H9 (cell line): ENCODE measurements at regions not wholly inside any gene's neighbourhood (a gene's known extent, or its start where the extent isn't known, plus 50 kb on each side); places are given as distances from the start of the nearest gene placed in this dataset.

Experiments used
- DNase-seq: peaks from one replicate; pipeline ENCODE4 v3.0.0-alpha.2; 2017
- H2AFZ ChIP-seq: one replicate; pipeline ENCODE4 v1.6.1; 2013; ENCODE audit warnings: mild to moderate bottlenecking, low read length, control low read depth, moderate library complexity
- H2AK5ac ChIP-seq: 2 replicates; pipeline ENCODE4 v1.6.1; 2013; ENCODE audit warnings: low read length, control low read depth, mixed read lengths; ENCODE audit not compliant: insufficient read length
- H2BK120ac ChIP-seq: one replicate; pipeline ENCODE4 v1.6.1; 2013; ENCODE audit warnings: low read depth, mild to moderate bottlenecking, low read length, control low read depth, inconsistent platforms; ENCODE audit not compliant: poor library complexity, severe bottlenecking
- H2BK12ac ChIP-seq: 2 replicates; pipeline ENCODE4 v1.6.1; 2013; ENCODE audit warnings: low read length, control low read depth, mixed read lengths, low read depth; ENCODE audit not compliant: insufficient read length
- H2BK15ac ChIP-seq: 2 replicates; pipeline ENCODE4 v1.6.1; 2013; ENCODE audit warnings: low read depth, low read length, control low read depth
- H2BK20ac ChIP-seq: one replicate; pipeline ENCODE4 v1.6.1; 2013; ENCODE audit warnings: low read depth, mild to moderate bottlenecking, low read length, control low read depth, inconsistent platforms; ENCODE audit not compliant: poor library complexity, severe bottlenecking
- H2BK5ac ChIP-seq: 2 replicates; pipeline ENCODE4 v1.6.1; 2013; ENCODE audit warnings: low read length, control low read depth, mixed read lengths; ENCODE audit not compliant: insufficient read length
- H3K14ac ChIP-seq: 2 replicates; pipeline ENCODE4 v1.6.1; 2013; ENCODE audit warnings: low read length, control low read depth; ENCODE audit not compliant: insufficient read depth
- H3K18ac ChIP-seq: 2 replicates; pipeline ENCODE4 v1.6.1; 2013; ENCODE audit warnings: low read depth, mild to moderate bottlenecking, mixed read lengths, low read length, control low read depth; ENCODE audit not compliant: insufficient read length
- H3K23ac ChIP-seq: 2 replicates; pipeline ENCODE4 v1.6.1; 2013; ENCODE audit warnings: low read length, control low read depth, mixed read lengths, low read depth; ENCODE audit not compliant: insufficient read length
- H3K23me2 ChIP-seq: 2 replicates; pipeline ENCODE4 v1.6.1; 2013; ENCODE audit warnings: low read depth, mild to moderate bottlenecking, mixed read lengths, low read length, control low read depth; ENCODE audit not compliant: insufficient read length, poor library complexity, severe bottlenecking
- H3K27ac ChIP-seq: 2 replicates; pipeline ENCODE4 v1.5.1; 2013; ENCODE audit warnings: low read length, control low read depth, mixed read lengths, low read depth; ENCODE audit not compliant: insufficient read length
- H3K27me3 ChIP-seq: 2 replicates; pipeline ENCODE4 v1.6.1; 2013; ENCODE audit warnings: low read length, control low read depth, inconsistent platforms; ENCODE audit not compliant: insufficient read depth
- H3K4ac ChIP-seq: 2 replicates; pipeline ENCODE4 v1.6.1; 2013; ENCODE audit warnings: low read depth, mild to moderate bottlenecking, control low read depth, inconsistent platforms, low read length, moderate library complexity
- H3K4me1 ChIP-seq: 2 replicates; pipeline ENCODE4 v1.6.1; 2013; ENCODE audit warnings: low read length, control low read depth, inconsistent platforms; ENCODE audit not compliant: insufficient read depth
- H3K4me2 ChIP-seq: 2 replicates; pipeline ENCODE4 v1.6.1; 2013; ENCODE audit warnings: low read length, control low read depth, mixed read lengths; ENCODE audit not compliant: insufficient read length, insufficient read depth
- H3K56ac ChIP-seq: 2 replicates; pipeline ENCODE4 v1.6.1; 2013; ENCODE audit warnings: low read depth, mild to moderate bottlenecking, mixed read lengths, low read length, control low read depth; ENCODE audit not compliant: insufficient read length
- H3K79me1 ChIP-seq: 2 replicates; pipeline ENCODE4 v1.6.1; 2013; ENCODE audit warnings: low read depth, mild to moderate bottlenecking, moderate library complexity, low read length, control low read depth, inconsistent platforms; ENCODE audit not compliant: insufficient read depth, poor library complexity, severe bottlenecking
- H3K79me2 ChIP-seq: 2 replicates; pipeline ENCODE4 v1.6.1; 2013; ENCODE audit warnings: low read length, control low read depth, inconsistent platforms; ENCODE audit not compliant: insufficient read depth
- H3K9ac ChIP-seq: 2 replicates; pipeline ENCODE4 v1.6.1; 2013; ENCODE audit warnings: low read length, control low read depth, mixed read lengths; ENCODE audit not compliant: insufficient read length; ENCODE audit errors: extremely low read depth
- H3K9me3 ChIP-seq: one replicate; pipeline ENCODE4 v1.6.1; 2013; ENCODE audit warnings: low read depth, low read length, inconsistent platforms; ENCODE audit not compliant: control insufficient read depth
- H3T11ph ChIP-seq: one replicate; pipeline ENCODE4 v1.6.1; 2013; ENCODE audit warnings: mild to moderate bottlenecking, low read length, control low read depth, inconsistent platforms
- H4K20me1 ChIP-seq: one replicate; pipeline ENCODE4 v1.6.1; 2013; ENCODE audit not compliant: control insufficient read depth, insufficient read length, insufficient read depth
- H4K5ac ChIP-seq: 2 replicates; pipeline ENCODE4 v1.6.1; 2013; ENCODE audit warnings: low read depth, mild to moderate bottlenecking, mixed read lengths, low read length, control low read depth; ENCODE audit not compliant: insufficient read length
- H4K8ac ChIP-seq: replicated peaks from 2 replicates; pipeline ENCODE4 v1.6.1; 2013; ENCODE audit warnings: low read length, control low read depth, mixed read lengths, low read depth; ENCODE audit not compliant: insufficient read length
- H4K91ac ChIP-seq: 2 replicates; pipeline ENCODE4 v1.6.1; 2013; ENCODE audit warnings: low read depth, mild to moderate bottlenecking, moderate library complexity, mixed read lengths, low read length, control low read depth; ENCODE audit not compliant: insufficient read length
- H3K27ac Mint-ChIP-seq, 3 experiments: 2 replicates in 2 of 3; 3 replicates in 1 of 3; pipeline ENCODE4 v1.8.0; 2020 to 2021; ENCODE audit warnings: mixed read lengths in 3 of 3, mild to moderate bottlenecking in 1 of 3, moderate library complexity in 1 of 3
- H3K27me3 Mint-ChIP-seq: 2 replicates; pipeline ENCODE4 v1.8.0; 2021; ENCODE audit warnings: low read depth, mild to moderate bottlenecking, moderate library complexity, mixed read lengths
- H3K36me3 Mint-ChIP-seq, 3 experiments: 2 replicates in 2 of 3; 3 replicates in 1 of 3; pipeline ENCODE4 v1.8.0; 2020 to 2021; ENCODE audit warnings: low read depth in 3 of 3, mixed read lengths in 3 of 3; ENCODE audit not compliant: insufficient read depth in 1 of 3
- H3K4me1 Mint-ChIP-seq, 2 experiments: 2 replicates each; pipeline ENCODE4 v1.8.0; 2020; ENCODE audit warnings: mixed read lengths in 2 of 2
- H3K4me3 Mint-ChIP-seq, 2 experiments: 2 replicates in 1 of 2; 3 replicates in 1 of 2; pipeline ENCODE4 v1.8.0; 2020 to 2021; ENCODE audit warnings: mild to moderate bottlenecking in 2 of 2, mixed read lengths in 2 of 2, moderate library complexity in 1 of 2
- H3K9me3 Mint-ChIP-seq, 2 experiments: 2 replicates in 1 of 2; 3 replicates in 1 of 2; pipeline ENCODE4 v1.8.0; 2020; ENCODE audit warnings: mild to moderate bottlenecking in 2 of 2, mixed read lengths in 2 of 2, moderate library complexity in 1 of 2
- WGBS: extraction: QIAGEN DNeasy Blood & Tissue Kit; methylation state at CpG from one replicate; pipeline ENCODE4 v1.1.7; 2013; ENCODE audit warnings: missing lambda C conversion rate, low lambda C conversion rate, mixed read lengths; ENCODE audit not compliant: insufficient read length; ENCODE audit errors: extremely low coverage; 5-methylcytosine and 5-hydroxymethylcytosine counted together
- TF ChIP-seq, protein P1 (sequence below): fragments of 200-600 bp; sonication (generic); conservative IDR thresholded peaks from 3 replicates; pipeline ENCODE4 v1.8.0; 2021; ENCODE audit warnings: antibody characterized with exemption, mild to moderate bottlenecking

DNA sequence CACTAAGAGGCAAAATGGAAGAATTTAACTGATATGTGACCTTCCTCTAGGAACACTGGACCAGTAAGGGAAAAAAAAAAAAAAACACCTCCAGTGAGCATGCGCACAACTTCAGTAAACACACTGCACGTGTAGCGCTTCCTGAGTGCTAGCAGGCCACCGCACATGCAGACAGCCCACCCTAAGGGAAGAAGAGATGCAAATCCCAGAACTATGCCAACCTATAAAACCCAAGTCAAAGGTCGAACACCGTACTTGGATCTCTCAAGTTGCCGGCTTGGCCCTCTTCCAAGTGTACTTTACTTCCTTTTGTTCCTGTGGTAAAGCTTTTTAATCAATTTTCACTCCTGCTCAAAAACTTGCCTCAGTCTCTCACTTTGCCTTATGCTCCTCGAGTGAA, 64.5 kb upstream of the CADPS start:
- H2BK15ac ChIP-seq, result no peak overlapping the region
- no peaks in the 10 kb centered on the region for H3K79me2 ChIP-seq
- no peak overlapping the region for H3K27ac ChIP-seq
- Mint-ChIP-seq H3K27ac (no peak overlapping the region), H3K36me3 (peaks cover 2 to 12% (median 6%) of the 10 kb centered on the region in 3 experiments; a peak in 4 of 7 replicates), H3K27me3 (no peaks in the 10 kb centered on the region), H3K4me1 (peaks cover 12 to 13% of the 10 kb centered on the region in 2 experiments), H3K4me3 (no peak overlapping the region), H3K9me3 (peaks cover 10 to 11% of the 10 kb centered on the region in 2 experiments)
- H3K56ac ChIP-seq, result no peak overlapping the region
- H4K8ac ChIP-seq, result no peak overlapping the region
- no peak overlapping the region for H2BK5ac ChIP-seq
- no peak overlapping the region for H3K23ac ChIP-seq
- no peak overlapping the region for H3K4me2 ChIP-seq
- no peak overlapping the region for H3K4ac ChIP-seq
- no peaks in the 10 kb centered on the region for H3K9me3 ChIP-seq
- no CpG with 5 or more reads among the region's 8 CpGs for WGBS
- no peaks in the 10 kb centered on the region for H4K20me1 ChIP-seq
- no peaks in the 10 kb centered on the region for H3K23me2 ChIP-seq
- no peak overlapping the region for H2BK120ac ChIP-seq
- no peaks in the 10 kb centered on the region for H3K27me3 ChIP-seq
- DNase-seq, result no peak
- H3T11ph ChIP-seq, result no peak overlapping the region
- H2AFZ ChIP-seq, result no peak overlapping the region
- H3K4me1 ChIP-seq, result peaks cover 5% of the 10 kb centered on the region; the same call in 1 of the 2 replicates
- TF ChIP-seq, protein P1, sequence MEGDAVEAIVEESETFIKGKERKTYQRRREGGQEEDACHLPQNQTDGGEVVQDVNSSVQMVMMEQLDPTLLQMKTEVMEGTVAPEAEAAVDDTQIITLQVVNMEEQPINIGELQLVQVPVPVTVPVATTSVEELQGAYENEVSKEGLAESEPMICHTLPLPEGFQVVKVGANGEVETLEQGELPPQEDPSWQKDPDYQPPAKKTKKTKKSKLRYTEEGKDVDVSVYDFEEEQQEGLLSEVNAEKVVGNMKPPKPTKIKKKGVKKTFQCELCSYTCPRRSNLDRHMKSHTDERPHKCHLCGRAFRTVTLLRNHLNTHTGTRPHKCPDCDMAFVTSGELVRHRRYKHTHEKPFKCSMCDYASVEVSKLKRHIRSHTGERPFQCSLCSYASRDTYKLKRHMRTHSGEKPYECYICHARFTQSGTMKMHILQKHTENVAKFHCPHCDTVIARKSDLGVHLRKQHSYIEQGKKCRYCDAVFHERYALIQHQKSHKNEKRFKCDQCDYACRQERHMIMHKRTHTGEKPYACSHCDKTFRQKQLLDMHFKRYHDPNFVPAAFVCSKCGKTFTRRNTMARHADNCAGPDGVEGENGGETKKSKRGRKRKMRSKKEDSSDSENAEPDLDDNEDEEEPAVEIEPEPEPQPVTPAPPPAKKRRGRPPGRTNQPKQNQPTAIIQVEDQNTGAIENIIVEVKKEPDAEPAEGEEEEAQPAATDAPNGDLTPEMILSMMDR, result no peak
- no peak overlapping the region for H3K18ac ChIP-seq
- no peak overlapping the region for H4K5ac ChIP-seq
- H3K79me1 ChIP-seq, result no peaks in the 10 kb centered on the region
- H2BK12ac ChIP-seq, result no peak overlapping the region
- no peak overlapping the region for H2BK20ac ChIP-seq
- H2AK5ac ChIP-seq, result no peak overlapping the region
- no peak overlapping the region for H4K91ac ChIP-seq
- no peak overlapping the region for H3K14ac ChIP-seq
- no peak overlapping the region for H3K9ac ChIP-seq
